HG02798 (cell line): ENCODE measurements at regions not wholly inside any gene's neighbourhood (a gene's known extent, or its start where the extent isn't known, plus 50 kb on each side); places are given as distances from the start of the nearest gene placed in this dataset.

Source experiments
- ATAC-seq: cut with Tn5 transposase; IDR thresholded peaks from one replicate; pipeline ENCODE4 v1.9.1; 2021; ENCODE audit warnings: mild to moderate bottlenecking; ENCODE audit not compliant: unreplicated experiment, poor library complexity

DNA sequence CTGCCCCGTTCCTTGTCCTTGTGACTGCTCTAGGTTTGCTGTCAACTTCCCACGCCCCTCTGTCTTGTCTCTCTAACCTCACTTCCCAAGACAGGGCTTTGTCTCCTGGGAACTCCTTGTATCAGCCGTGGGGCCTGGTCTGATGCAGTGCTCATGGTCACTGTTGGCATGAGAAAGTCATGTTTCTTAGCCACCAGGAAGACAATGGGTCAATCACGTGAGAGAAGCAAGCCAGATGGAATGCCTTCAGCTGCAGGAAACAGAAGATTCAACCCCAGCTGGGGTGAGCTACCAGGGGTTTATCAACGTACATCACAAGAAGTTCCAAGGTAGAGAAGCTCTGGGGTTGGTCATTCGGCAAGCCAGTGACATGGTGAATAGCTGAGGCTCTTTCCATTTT is 116.6 kb downstream of the IRF8 start:
- ATAC-seq, result no peak

GRCh38 chr16:86016201-86016965 is 117.4 kb downstream of the IRF8 start:
- ATAC-seq, result no peak

GRCh38 chr16:86018071-86018470 is 119.1 kb downstream of the IRF8 start:
- ATAC-seq, result no peak

DNA sequence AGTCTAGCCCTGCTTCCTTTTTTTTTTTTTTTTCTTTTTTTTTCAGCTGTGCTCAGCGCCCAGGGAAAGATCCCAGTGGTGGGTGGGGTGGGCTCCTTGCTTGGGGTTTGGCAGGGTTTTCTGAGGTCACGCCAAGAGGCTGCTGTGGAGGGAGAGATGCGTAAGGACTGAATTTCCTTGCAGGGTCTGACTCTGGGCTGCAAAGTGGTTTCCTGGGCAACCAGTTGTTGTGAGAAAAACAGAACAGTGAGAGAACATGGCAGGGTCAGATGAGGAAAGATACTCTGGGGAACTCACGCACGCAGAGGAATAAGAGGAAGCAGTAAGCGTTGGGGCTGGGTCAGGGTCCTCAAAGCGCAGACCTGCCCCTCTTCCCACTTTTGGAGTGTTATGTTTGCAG is 119.5 kb downstream of the IRF8 start:
- no peak for ATAC-seq

DNA sequence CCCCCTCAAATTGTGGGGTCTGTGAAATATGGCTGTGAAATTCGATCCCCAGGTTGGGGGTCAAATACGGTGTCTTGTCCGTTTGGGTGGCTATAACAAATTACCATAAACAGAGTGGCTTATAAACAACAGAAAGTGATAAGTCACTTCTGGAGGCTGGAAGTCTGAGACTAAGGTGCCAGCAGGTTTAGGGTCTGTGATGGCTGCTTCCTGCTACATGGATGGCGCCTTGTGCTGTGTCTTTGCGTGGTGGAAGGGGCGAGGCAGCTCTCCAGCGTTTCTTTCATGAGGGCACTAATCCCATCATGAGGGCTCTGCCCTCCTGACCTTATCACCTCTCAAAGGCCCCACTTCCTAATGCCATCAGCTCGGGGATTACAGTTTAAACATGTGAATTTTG is 120.0 kb downstream of the IRF8 start:
- ATAC-seq, result no peak

GRCh38 chr16:86019446-86020047 is 120.6 kb downstream of the IRF8 start:
- no peak for ATAC-seq

DNA sequence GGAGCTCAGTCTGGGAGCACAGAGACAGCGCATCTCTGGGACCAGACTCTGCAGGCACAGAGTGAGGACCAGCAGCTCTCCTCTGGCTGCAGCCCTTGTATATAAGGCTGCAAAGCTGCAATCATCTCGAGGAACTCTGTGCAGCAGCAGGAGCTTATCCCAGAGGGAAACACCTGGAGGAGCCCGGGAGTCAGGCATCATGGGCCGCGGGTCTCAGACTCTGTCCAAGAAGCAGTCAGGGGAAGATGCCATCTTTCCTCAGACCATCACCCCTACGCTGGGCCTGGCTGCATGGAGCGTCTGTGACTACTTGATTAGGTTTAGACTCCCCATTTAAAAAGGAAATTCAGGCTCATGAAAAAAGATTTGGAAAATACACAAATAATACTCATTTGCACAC is 122.0 kb downstream of the IRF8 start:
- ATAC-seq, result no peak

DNA sequence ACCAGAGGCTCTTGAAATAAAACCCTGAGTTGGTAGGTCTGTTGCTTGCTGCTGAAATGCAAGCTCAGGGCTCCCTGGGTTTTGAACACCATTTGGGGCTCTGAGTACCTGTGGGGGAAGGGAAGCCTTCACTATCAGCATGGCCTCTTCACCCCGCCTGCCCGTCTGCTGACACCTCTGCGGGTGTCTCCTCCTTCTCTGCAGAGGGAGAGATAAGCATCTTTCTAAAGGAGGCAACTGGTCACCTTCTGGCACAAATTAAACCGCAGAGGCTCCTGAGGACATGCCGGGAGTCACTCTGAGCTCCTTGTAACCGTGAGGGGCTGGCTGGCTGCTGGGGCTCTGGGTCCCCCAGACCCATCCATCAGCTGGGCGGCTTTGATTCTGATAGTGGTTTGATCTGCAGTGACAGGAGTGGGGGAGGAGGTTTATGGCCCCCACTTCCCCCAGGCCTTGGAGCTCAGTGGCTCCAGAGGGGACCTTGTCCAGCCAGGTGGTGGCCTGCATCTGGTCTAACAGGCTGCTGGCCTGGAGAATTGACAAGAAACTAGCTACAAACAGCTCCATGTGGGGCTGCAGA is 123.5 kb downstream of the IRF8 start:
- no peak for ATAC-seq

DNA sequence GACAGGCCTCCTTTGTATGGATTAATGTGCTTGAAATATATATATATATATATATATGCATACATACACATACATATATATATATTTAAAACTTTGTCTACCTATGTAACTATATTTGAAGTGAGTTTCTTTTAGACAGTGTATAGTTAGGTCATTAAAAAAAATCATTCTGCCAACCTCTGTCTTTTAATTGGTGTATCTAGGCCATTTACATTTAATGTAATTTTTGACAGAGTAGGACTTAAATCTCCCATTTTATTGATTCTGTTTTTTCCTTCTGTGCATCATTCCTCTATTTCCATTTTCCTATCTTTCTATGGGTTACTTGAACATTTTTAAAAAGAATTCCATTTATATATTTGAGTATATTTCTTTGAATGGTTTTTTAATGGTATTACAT is 125.2 kb downstream of the IRF8 start:
- ATAC-seq, result no peak

DNA sequence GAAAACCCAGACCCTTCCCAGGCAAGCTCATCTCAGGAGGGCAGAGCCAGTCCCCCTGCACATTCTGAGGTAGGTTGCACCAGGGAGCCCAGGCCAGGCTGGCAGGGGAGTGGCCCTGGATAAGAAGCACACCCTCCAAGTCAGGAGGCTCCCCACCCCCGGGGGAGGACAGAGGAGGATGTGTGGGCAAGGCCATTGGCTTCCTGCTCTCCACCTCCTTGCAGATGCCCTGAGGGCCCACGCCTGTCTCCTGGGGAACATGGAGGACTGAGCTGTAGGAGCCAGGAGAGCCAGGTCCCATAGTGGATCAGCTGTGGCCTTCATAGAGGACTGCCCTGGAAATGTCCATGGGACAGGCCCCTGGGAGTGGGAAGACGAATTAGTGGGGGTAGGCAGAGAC is 126.7 kb downstream of the IRF8 start:
- ATAC-seq, result no peak

- no peak for ATAC-seq
Observed at GRCh38 chr16:86026171-86026910, 127.4 kb downstream of the IRF8 start.

DNA sequence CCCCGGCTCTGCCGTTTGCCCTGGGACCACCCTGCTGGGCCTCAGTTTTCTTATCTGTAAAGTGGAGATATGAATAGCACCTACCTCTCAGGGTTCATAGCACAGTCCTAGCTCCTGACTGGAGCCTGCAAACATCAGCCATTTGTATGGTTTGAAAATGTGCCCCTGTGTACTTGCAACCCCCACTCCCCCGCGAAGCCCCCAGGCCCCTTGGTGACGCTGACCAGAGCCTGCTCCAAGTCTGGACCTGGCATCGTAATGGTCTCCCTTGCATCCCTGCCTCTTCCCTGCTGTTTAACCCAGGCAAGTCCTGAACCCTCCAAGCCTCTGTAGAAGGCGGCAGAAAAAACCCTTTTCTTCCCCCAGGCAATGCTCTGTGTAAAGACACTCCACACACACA is 128.0 kb downstream of the IRF8 start:
- no peak for ATAC-seq

- ATAC-seq, result no peak
Observed at GRCh38 chr16:86027373-86028126, 128.6 kb downstream of the IRF8 start.

DNA sequence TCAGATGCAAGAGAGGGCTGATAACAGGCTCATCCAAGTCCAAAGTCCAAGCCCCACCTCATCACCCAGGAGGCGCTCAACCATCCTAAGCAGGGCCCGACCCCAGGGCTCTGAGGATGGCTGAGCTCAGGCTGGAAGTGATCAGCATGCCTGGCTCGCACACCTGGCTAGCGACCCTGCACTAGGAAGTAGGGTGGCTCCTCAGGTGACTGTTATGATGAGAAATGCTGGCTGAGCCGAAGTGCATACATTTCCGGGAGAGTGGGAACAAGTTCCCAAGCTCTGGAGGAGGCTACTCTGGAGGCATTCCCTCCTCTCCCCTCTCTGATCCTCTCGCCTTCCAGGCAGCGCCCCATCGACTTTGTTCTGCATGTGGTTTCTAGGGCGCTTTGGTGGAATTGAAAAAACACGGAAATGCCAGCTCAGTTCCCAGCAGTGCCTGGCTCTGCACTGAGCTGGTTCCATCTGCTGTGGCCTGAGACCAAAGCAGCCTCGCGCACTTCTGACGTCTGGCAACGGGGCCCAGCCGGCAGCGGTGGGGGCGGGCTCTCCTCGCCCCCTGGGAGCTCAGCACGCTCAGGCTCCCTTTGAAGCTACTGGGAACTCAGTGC is 130.3 kb downstream of the IRF8 start:
- ATAC-seq, result no peak

GRCh38 chr16:86030116-86030515 is 131.2 kb downstream of the IRF8 start:
- ATAC-seq, result no peak

- no peak for ATAC-seq
Observed at GRCh38 chr16:86031141-86031678, 132.2 kb downstream of the IRF8 start.

DNA sequence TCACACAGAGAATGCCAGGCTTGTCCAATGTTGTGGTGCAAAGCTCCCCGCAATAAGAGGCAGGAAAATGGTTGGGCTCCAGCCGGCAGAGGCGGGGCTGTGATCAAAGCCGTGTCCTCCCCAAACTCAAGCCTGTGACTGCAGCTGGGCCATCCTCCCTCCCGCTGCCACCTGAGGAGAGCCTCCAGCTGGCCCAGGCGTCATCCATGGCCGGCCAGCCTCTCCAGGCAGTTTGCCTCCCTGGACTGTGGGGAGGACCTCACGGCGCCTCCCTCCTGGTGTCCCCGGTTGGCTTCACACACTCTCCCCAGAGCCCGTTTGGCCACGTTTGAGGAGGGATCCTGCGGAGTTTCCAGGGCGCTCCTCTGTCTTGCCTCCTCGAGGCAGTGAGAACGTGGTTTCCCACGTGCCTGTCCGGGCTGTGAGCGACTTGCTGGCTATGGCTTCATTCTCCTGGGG is 134.1 kb downstream of the IRF8 start:
- ATAC-seq, result no peak

DNA sequence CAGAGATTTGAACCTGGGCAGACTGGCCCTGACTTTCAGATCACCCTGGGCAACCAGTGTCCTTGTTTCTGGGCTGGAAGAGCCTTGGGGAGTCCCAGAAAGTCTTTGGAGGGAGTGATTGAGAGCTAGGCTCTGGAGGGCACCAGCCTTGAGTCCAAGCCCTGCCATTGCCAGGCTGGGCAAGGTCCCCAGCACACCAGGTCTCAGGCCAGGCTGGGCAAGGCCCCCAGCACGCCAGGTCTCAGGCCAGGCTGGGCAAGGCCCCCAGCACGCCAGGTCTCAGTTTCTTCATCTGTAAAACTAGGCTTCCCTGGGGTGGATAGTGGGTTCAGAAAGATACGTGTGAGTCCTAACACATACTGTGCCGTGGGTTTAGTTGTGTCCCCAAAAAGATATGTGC is 135.0 kb downstream of the IRF8 start:
- ATAC-seq, result no peak

DNA sequence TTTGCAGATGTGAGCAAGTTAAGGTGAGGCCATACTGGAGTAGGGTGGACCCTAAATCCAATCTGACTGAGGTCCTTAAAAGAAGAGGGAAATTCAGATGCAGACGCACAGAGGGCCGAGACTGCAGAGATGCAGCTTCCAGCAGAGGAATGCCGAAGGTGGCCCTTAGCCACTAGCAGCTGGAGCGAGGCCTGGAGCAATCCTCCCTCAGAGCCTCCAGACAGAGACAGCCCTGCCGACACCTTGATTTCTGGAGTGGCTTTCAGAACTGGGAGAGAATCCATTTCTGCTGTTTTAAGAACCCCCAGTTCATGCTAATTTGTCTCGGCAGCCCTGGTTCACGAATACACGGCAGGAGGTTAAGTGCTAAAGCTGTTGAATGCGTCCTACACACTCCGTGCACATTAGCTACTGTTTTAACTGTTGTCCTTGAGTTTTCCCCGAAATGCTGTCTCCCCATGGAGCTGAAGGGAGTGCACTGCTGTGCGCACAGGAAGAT is 135.5 kb downstream of the IRF8 start:
- ATAC-seq, result no peak

- ATAC-seq, result no peak
Observed at GRCh38 chr16:86035906-86036305, 136.9 kb downstream of the IRF8 start.
